GM21825 (cell line): ENCODE measurements at regions not wholly inside any gene's neighbourhood (a gene's known extent, or its start where the extent isn't known, plus 50 kb on each side); places are given as distances from the start of the nearest gene placed in this dataset.

Experiments
- ATAC-seq: cut with Tn5 transposase; IDR thresholded peaks from one replicate; pipeline ENCODE4 v1.9.1; 2021; ENCODE audit warnings: mild to moderate bottlenecking, moderate library complexity; ENCODE audit not compliant: unreplicated experiment

DNA sequence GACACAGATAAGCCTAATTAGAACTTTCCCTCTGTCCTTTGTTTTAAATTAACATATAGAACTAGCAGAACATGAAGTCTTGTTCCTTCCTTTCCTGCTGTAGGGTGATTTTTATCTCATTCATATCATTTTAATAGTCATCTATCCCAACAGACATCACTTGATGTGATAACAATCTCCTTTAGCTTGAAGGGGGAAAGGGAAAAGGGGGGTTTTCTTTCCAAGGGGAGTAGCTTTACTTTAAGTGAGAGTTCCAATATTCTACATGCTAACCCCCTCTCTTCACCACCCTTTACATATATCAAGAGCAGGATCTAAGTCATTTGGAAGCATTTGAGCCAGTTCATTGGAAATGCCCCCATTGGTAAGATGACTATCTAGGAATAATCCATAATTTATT, 241.9 kb downstream of the HHIPL2 start:
- ATAC-seq: no peak

DNA sequence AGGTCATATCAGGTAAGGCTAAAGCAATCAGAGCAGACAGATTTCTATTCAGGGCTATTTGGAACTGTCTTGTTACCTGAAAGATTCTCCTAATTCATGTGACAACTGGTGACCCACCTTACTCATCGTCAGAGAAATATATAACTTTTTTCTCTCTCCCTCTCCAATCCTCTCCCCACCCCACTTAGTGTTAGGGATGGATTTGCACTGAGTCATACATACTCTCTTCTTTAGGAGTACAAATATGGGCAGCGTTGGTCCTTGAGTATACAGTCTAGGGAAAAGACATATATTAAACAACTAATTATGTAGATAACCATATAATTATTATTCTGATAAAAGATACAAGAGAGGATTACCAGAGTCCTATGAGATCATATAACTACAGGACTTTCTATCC, 246.3 kb downstream of the HHIPL2 start:
- ATAC-seq: no peak

DNA sequence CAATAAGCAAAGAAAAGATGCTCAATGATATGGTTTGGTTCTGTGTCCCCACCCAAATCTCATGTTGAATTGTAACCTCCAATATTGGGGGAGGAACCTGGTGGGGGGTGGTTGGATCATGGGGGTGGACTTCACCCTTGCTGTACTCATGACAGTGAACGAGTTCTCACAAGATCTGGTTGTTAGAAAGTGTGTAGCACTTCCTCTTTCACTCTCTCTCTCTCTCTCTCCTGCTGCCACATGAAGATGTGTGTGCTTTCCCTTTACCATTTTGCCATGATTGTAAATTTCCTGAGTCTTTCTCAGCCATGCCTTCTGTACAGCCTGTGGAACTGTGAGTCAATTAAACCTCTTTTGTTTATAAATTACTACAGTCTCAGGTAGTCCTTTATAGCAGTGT, 248.4 kb downstream of the HHIPL2 start:
- no peak for ATAC-seq

DNA sequence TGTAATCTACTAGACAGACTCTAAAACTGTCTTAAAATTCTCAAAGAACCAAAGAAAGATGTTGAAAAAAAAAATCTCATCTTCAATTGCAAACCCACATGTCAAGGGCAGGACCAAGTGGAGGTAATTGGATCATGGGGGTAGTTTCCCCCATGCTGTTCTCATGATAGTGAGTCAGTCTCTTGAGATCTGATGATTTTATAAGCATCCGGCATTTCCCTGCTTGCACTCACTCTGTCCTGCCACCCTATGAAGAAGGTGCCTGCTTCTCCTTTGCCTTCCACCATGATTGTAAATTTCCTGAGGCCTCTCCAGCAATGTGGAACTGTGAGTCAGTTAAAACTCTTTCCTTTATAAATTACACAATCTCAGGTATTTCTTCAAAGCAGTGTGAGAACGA, 257.0 kb downstream of the HHIPL2 start:
- ATAC-seq: no peak

DNA sequence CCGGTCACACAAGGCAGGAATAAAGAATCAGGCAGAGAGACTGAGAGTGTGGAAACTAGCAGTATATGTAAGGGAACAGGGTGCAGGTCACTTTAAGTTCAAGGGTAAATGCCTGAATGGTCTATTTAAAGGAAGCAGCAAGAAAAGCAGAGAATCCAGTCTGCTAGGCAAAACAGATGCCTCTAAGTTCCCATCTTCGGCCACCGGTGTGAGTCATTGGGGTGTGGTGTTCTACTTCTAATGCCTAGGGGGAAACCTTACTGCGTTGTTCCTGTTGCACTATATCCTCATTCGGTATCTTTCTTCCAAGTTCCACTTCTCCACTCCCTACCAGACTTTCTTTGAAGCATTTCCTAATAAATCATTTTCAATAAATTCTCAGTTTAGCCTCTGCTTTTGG, 259.9 kb downstream of the HHIPL2 start:
- ATAC-seq: no peak

DNA sequence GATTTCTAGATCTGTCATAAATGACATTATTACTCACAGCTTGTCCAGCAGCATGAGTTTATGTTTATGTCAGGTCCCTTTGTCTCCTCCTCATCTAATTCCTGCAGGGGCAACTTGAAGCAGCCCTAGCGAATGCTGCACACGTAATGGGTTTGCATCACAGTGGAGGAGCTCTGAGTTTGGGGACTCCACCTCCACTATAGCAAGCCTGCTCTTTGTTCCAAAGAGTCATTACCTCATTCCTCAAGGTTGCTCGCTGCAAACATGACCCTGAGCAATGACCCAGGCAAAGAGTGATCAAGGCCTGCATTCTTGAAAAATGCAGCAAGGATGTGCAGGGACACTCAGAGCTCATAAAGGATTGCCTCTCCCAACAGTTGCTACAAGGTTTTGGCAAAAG, 261.9 kb downstream of the HHIPL2 start:
- no peak for ATAC-seq

DNA sequence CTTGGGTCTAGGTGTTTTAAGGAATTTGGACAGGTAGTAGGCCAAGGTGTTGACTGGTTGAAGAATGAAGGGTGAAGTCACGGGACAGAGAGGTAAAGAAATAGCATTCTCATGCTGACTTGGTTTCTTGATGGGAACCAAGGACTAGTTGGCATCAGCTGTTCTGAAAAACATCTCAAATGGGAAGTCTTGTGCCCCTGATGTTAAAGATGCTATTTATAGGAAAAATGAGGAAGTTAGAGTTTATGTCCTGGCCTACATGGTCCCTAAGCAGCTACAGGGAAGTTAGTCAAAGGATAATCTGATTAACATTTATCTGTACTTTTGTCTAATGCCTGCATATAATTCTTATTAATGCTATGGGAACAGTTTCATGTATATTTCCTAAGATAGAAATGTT, 262.4 kb downstream of the HHIPL2 start:
- no peak for ATAC-seq

DNA sequence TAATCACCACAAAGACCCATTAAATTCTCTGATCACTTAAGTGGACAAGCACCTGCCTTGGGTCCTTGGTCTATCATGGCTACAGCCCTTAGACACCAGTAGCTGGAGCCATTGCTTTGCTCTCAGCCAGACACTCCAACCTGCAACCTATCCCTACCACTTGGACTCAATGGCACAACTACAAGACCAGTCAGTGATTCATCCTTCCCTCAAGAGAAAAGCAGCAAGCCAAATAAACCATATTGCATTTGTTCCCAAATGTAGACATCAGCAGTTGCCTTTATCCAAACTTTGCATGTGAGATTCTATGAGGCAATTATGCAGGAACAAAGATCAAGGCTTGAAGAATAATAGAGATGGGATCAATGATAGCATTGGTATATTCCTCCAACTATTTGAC, 263.4 kb downstream of the HHIPL2 start:
- no peak for ATAC-seq

DNA sequence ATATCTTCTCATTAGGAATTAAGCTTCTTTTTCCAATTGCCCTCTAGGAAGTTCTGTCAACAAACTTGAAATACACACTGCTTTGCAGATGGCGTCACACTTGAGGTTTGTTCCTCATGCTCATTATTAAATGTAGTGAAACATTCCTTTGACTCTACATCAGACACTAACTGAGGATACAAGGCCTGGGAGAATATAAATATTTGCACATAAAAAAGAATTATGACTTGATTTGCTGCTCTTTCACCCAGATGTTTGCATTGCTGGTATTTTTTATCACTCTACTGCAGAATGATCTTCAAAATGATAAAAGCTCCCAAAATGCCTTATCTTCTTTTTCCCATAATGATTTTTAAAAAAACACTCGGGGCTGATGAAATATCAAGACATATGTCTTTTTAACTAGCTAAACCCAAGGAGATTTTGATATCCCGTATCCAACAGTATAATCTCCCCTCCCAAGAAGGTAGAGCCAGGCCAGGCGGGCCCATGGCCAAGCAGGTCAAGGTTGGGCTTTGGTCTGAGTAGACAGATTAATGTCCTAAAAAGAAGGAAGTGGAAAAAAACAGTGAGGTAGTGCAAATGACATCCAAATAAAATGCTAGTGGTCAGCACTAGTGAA, 264.6 kb downstream of the HHIPL2 start:
- ATAC-seq: no peak

DNA sequence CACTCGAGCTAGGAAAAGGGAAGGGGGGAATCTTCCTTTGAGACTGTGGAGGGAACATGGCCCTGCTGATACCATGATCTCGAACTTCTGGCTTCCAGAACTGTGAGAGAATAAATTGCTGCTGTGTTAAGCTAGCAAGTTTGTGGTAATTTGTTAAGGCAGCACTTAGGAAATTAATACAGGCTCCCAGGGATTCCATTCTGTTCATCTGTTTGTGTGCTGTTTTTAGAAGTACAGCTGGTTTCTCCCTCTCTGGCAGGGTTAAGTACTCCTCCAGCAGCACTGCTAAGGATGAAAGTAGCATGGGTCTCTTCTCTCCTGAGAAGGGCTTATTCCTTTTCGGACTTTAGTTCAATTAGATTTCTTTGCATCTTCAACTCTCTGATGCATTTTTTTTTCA, 268.3 kb downstream of the HHIPL2 start:
- ATAC-seq: no peak

DNA sequence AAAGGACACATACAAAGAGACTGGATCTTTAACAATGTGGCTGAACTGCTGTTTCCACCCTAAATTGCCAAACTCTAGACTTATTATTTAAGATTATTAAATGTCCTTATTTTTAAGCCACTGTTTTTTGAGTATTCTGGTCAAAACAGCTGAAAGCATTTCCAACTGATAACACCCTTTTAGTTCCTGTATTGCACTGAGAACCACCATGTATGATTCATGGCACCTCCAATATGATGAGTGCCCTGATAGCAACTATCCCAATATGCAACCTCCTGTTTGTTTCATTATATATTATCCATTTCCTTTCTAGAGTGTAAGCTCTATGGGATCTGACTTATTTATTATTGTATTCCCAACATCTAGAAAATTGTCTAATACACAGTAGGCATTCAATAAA, 269.4 kb downstream of the HHIPL2 start:
- no peak for ATAC-seq

DNA sequence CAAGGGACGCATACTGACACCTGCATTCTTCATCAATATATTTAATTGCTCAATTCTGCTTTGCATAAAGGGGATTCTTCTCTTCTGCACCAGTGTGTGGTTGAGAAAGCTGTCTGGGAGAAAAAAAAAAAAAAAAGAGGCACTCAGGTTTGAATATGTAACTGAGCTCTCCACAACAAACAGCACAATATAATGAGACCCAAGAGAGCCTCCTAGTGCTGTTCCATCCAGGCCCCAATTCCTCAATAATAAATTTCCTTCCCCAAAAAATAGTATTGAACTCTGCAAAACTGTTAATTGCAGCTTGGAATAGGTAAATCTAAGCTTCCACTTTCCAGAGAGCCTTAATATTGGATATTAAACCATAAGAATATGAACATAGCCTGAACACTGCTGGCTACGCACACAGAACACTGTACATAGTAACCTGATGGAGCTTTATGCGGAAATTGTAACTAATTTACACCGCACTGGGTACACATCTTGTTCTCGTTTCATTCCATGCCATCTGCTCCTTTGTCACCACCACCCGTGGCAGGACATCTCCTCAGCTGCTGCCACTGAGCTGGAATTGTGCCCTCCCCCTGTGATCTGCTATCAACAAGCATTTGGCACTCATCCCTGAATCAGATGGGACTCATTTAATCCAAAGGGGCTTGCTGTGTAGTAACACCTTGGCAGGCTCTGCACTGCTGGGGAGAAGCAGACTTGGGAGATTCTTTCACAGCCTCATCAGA, 272.0 kb downstream of the HHIPL2 start:
- no peak for ATAC-seq

DNA sequence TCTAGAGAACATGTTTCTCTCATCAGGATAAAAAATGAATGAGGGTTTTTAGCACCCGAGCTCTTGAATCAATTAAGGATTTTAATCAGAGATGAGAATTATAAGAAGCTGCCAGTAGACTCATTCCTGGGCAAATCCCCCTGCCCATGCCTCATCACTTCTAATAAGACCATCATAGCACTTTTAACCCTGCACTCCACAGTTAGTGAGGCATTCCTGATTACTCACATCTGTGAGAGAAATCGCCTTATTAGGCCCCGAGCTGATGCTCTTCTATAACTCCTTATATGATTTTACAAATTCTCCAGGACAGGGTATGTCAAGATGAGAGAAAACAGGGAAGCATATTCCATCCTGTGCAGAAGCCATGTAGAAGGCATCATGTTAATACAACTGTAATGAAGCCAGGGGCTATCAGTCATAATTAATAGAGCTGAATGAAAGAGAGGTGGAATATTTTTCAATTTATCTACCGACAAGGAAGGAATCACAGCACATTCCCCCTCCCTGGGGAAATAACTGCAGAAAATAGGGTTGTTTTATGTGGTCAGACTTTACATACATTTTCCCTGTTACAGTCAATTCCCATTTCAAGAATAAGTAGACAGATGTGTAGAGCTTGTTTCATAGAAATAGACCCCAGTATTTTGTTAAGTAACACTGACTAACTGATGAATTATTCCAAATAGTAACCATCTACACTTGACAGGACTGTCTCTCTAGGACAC, 272.7 kb downstream of the HHIPL2 start:
- no peak for ATAC-seq

DNA sequence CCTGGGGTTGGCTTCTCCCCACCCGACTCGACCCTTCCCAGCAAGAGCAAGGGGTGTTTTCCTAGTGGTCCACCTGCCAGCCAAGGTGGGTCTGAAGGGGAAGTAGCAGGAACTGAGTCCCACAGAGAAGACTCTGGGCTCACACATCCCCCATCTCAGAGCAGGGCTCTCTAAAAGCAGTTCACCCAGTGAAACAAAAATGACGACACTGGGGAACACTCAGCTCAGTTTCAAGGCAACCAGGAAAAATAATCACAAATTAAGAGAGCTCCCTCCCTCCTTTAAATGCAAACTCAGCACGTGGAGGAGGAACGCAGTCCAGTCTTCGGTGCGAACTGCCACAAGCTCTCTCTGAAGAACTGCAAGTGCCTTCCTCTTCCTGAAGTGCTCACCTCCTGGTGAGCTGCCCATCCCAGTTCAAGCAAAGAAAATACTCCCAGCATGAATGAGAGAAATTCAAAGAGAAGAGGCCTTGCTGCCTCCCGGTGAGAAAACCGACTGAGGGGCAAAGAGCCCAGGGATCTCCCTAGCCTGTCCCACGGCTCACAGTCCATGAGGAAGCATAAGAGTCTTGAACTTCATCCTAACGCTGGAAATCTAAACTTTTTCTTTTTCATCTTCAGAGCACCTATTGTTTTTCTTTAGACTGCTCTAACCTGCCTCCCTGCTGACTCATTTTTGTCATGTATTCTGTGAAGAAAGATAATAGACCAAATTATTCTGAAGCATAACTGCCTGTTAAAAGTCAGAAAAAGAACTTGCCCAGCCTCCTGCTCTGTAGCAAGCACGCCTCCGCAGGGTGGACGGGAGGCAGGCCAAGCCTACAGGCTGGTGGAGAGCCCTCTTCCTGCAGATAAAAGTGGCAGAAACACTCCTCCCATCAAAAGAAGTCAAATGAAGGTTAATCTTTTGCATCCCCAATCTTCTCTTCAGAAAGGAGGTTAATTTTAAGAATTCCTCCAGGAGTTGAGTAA, 281.4 kb downstream of the HHIPL2 start:
- ATAC-seq: no peak

DNA sequence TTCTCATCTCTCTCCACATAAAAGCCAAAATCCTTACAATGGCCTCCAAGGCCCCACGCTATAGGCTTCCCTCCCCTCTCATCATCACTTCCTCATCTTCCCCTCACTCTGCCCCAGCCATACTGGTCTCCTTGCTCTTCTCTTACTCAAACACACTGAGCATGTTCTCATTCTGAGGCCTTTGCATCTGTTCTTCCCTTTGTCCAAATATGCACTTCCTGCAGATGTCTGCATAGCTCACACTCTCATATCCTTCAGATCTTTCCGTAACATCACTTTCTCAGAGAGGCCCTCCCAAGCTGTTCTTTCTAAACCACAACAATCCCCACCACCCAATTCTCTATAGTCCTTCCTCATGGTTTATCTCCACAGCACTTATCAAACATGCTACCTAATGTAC, 284.1 kb downstream of the HHIPL2 start:
- ATAC-seq: no peak

DNA sequence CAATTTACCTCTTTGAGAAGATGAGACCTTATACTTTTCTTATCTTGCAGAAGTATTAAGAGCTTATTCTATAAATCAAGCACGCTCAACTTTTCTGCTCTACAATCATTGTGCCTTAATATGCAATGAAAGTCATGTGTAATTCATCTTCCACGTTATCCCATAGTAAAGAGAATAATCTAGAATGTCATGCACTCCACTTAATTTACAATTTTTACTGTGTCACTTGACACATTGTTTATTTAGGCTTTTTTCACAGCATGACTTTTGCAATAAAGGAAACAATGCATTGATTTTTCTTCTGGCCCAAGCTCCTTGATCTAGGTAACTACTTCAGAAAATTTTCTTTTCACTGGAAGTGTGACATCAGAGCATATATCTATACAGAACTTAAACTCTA, 290.9 kb downstream of the HHIPL2 start:
- ATAC-seq: no peak

DNA sequence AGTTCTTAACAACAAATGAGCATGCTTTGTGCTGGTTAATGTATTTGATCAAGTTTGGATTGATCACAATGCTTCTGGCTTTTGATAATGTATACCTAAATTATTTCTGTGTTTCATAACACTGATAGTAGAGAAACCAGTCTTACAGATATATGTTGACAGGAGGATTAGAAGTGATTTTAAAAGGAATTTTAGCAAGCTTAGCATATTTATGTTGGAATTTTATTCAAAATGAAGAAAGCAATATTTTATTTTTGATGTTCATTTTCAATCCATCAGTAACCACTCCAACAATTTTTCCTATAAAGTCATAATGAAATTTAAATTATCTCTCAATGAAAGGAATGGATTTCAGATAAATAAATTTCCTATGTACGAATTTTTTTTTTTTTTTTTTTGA, 291.8 kb downstream of the HHIPL2 start:
- ATAC-seq: no peak

DNA sequence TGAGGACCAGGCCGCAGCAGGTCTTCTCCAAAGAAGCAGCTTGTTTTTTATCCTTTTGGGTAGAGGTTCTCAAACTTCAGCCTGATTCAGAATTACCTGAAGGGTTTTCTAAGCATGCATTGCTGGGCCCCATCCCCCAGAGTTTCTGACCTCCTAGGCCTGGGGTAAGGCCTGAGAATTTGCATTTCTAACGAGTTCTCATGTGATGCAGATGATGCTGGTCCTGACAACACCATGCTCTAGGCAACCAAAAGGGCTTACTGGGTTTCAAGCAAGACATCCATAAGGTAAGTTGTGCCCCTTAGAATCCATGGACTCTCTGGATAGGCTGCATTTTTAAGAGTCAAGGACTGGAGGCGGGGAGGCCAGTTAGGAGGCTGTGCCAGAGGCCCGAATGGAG, 295.1 kb downstream of the HHIPL2 start:
- ATAC-seq: no peak

DNA sequence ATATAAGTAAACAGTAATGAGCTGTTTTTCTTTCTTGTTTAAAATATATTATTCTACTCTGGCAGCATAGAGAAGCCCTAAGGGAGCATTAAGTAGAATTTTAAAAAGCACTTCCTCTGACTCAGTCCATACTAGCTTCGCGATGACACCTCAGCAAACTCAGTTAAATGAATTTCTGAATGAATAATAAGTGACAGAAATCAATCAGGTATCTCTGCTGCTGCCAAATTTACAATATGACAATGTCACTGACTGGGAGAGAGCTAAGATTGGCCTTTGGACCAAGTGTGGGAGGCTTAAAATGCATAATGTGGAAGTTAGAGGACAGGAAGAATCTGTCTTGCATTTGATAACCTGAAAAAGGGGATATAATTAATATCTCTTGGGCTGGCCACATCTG, 296.1 kb downstream of the HHIPL2 start:
- ATAC-seq: no peak

DNA sequence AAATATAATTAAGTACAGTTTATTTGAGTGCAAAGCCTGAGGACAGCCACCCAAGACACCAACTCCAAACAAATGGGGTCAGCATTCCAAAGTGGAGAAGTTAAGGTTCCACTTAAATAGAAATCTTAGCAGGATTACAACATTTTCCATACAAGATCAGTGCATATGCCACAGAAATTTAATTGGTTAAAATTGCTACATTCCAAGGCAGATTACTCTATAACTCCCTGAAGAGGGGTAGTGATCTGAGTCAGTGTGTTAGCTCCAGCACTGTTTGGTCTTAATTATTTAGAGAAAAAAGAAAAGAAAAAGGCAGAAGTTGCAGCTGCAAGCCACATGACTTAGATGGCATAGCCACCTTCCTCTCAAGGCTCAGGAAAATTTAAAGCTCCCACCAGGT, 297.5 kb downstream of the HHIPL2 start:
- no peak for ATAC-seq

DNA sequence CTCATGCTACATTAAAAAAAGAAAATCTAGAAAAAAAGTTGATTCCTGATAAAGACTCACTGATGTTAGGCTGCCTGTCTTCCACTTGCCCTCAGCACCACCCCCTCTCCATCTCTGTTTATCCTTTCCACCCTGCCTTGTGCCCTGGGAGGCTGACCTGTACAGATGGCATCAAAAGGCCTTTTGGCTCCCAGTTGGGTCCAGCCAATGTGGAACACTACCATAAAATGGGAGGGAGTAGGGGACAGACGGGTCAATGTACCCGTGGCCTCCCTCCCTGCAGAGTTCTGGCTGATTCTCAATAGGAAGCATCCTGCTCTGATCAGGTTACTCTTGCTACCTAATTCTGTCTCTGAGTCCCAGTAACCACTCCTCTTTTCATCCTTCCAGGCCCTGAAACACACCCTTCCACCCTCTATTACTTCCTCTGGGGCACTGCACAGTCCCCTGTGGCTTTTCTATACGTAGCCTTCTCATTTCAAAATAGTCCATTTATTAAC, 300.0 kb downstream of the HHIPL2 start:
- no peak for ATAC-seq
